Effector memory CD8-positive, alpha-beta T cell (primary cell): ENCODE measurements at regions not wholly inside any gene's neighbourhood (a gene's known extent, or its start where the extent isn't known, plus 50 kb on each side); places are given as distances from the start of the nearest gene placed in this dataset.

Experiments
- ATAC-seq: fragments of 150-1000 bp; cut with Tn5 transposase; replicated peaks from 2 replicates; pipeline ENCODE4 v1.10.0; 2021; ENCODE audit warnings: mild to moderate bottlenecking, moderate library complexity
- DNase-seq, 3 experiments: peaks; one replicate each; pipeline ENCODE4 v3.0.0; 2021
- H3K27ac Mint-ChIP-seq, 2 donors: one replicate each; pipeline ENCODE4 v1.8.0; 2022; ENCODE audit warnings: mild to moderate bottlenecking in 2 of 2, mixed read lengths in 2 of 2, moderate library complexity in 2 of 2
- H3K27me3 Mint-ChIP-seq, 2 donors: one replicate each; pipeline ENCODE4 v1.8.0; 2022; ENCODE audit warnings: mixed read lengths in 2 of 2
- H3K36me3 Mint-ChIP-seq: one replicate; pipeline ENCODE4 v1.8.0; 2022; ENCODE audit warnings: mild to moderate bottlenecking, moderate library complexity, mixed read lengths; ENCODE audit not compliant: insufficient read depth
- H3K4me1 Mint-ChIP-seq, 2 donors: one replicate each; pipeline ENCODE4 v1.8.0; 2022; ENCODE audit warnings: low read depth in 2 of 2, mixed read lengths in 2 of 2
- H3K4me3 Mint-ChIP-seq, 2 donors: one replicate each; pipeline ENCODE4 v1.8.0; 2022; ENCODE audit warnings: mild to moderate bottlenecking in 2 of 2, mixed read lengths in 2 of 2, moderate library complexity in 2 of 2
- H3K9me3 Mint-ChIP-seq, 2 donors: one replicate each; pipeline ENCODE4 v1.8.0; 2022; ENCODE audit warnings: mixed read lengths in 2 of 2

DNA sequence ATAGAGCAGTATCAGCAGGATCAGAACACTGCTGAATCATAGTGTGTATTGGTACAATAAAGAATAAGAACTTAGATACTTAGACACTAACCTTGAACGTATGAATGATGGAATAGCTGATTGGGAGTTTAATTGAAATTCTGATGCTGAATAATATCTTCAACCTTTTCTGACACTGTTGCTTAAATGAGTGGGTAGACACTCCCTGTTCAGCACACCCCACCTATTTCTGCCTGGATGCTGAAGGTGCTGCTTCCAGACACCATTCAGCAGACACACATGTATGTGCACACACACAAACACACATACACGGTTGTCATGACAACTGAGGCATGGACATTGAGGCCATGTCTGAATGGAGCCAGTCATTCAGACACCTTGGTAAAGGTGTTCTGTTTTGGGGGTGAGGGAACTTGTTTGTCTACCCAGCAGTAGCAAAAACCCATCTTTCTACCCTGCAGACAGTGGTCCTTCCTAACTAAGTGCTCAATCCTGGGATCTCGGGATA is 54.3 kb downstream of the TMEM215 start:
- Mint-ChIP-seq H3K36me3 (no peaks in the 10 kb centered on the region), H3K27me3 (peaks cover 3 to 44% of the 10 kb centered on the region in 2 donors), H3K27ac (no peak overlapping the region), H3K4me1 (no peaks in the 10 kb centered on the region), H3K4me3 (no peak overlapping the region), H3K9me3 (no peaks in the 10 kb centered on the region)
- ATAC-seq, result no peak
- no peak for DNase-seq

DNA sequence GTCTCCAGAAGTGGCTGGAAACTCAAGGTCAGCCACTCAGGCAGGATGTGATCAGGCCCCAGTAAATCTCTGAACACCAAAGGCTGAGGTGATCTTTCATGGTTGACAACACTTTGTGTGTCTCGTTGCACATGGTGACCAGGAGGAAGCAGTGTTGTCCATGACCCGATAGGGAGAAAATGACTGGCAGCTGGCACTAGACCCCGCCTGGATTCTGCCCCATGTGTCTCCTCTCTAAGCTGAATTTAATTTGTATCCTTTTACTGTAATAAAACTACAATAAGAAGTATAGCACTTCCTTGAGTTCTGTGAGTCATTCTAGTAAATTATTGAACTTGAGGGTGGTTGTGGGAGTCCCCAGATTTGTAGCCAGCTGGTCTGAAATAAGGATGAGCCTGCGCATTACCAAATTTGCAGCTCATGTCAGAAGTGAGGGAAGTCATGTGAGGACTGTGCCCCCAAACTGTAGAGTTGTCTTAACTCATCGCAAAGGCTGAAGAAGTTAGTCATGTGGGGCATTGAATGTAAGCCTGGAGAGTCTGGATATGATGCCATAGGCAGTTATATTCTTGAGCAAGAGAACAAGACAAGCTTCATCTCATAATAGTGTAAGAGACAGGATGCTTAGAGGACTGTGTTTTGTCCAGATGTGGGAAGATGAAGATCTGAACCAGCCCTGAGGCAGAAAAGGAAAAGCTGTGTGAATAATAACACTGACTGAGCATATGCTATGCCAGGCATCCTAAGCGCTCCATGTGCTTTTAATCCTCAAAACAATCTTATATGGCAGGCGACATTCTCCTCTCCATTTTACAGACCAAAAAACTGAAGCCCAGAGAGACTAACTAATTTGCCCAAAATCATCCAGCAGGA is 55.9 kb downstream of the TMEM215 start:
- peaks cover 13 to 60% of the 10 kb centered on the region in 2 donors for H3K27me3 Mint-ChIP-seq
- no peak for DNase-seq

DNA sequence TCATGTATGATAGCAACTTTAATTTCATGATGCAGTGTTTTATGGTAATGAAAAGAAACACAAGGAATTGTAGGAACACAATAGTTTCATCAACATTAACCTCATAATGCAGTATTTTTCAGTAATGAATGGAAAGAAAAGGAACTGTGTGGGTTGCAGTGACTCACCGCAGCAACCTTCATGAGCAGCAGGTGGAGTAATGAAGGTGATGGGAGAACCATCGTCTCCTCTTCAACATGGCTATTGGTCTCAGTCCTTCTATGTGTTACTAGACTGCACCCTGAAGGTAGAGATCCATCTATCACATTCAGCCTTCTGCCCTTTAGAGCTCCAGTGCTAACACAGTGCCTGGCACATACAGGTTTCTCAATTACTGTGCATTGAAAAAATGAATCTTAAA is 58.0 kb downstream of the TMEM215 start:
- Mint-ChIP-seq H3K4me1 (no peaks in the 10 kb centered on the region), H3K4me3 (no peak overlapping the region), H3K36me3 (no peaks in the 10 kb centered on the region), H3K27ac (no peak overlapping the region), H3K27me3 (peaks cover 30 to 62% of the 10 kb centered on the region in 2 donors), H3K9me3 (peaks cover 0 to 7% of the 10 kb centered on the region in 2 donors)
- DNase-seq (no peak), ATAC-seq (no peak)

More for the DNA sequence above, 55.9 kb downstream of the TMEM215 start:
- Mint-ChIP-seq H3K4me1 (no peaks in the 10 kb centered on the region), H3K4me3 (no peak overlapping the region), H3K36me3 (no peaks in the 10 kb centered on the region), H3K27ac (no peak overlapping the region), H3K9me3 (no peaks in the 10 kb centered on the region)
- no peak for ATAC-seq

DNA sequence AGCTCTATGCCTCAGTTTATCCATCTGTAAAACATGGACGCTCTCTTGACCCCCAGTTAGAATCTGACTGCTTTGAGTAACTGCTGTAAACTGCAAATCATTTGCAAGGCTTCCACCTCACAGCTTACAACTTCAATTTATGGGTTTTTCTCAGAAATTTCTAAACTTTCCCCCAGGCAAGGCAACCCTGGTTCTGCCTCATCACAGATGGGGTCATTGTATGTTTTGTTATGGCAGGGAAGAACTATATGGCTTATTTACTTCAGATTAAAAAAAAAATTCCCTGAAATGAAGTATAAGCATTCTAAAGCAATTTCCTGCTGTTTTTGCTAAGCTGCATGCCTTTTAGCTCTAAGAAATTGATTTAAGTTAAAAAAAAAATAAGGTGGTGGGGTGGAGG is 60.0 kb downstream of the TMEM215 start:
- H3K9me3 Mint-ChIP-seq, result peaks cover 0 to 7% of the 10 kb centered on the region in 2 donors
- H3K4me3 Mint-ChIP-seq, result no peak overlapping the region
- H3K27me3 Mint-ChIP-seq, result peaks cover 45 to 67% of the 10 kb centered on the region in 2 donors
- no peaks in the 10 kb centered on the region for H3K4me1 Mint-ChIP-seq
- no peak for DNase-seq
- no peak for ATAC-seq
- no peaks in the 10 kb centered on the region for H3K36me3 Mint-ChIP-seq
- H3K27ac Mint-ChIP-seq, result no peak overlapping the region

DNA sequence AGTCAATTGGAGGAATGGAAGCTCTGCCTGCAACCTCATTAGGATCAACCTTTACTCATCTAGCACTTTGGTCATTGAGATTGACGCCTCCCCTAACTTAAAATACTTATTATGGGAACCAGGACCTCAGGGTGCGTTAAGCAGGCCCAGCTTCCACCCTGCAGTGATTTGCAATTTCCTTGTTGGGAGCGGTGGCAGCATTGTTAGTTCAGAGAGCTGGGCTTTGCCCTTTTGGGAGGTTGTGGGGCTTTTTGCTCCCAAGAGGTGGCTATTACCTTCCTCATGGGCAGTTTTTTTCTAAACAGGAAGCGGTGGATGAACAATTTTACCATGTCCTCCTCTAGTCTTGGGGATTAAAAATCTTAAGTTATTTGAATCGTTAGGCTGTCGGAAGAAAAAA is 60.9 kb downstream of the TMEM215 start:
- Mint-ChIP-seq H3K9me3 (peaks cover 0 to 7% of the 10 kb centered on the region in 2 donors), H3K4me3 (no peak overlapping the region), H3K27ac (no peak overlapping the region), H3K4me1 (no peaks in the 10 kb centered on the region), H3K36me3 (no peaks in the 10 kb centered on the region), H3K27me3 (peaks cover 54 to 72% of the 10 kb centered on the region in 2 donors)
- DNase-seq, result no peak
- no peak for ATAC-seq

DNA sequence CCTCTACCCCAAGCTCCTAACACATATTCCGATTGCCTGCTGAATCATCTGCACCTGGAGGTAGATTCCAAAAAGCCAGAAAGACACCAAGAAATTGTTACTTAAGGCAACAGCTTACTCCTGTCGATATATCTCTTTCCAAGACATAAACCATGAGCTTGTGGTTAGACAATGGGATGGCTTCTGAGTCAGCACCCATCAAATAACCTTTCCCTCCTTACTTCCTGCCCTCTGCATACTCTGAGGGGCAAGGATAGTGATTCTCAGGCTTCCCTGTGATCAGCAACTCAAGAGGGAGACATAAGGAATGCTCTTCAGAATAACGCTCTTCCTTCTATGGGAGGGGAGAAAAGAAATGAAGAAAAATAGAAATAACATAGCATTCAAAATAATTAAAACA is 70.9 kb downstream of the TMEM215 start:
- no peaks in the 10 kb centered on the region for H3K36me3 Mint-ChIP-seq
- ATAC-seq, result no peak
- no peak overlapping the region for H3K4me3 Mint-ChIP-seq
- H3K27me3 Mint-ChIP-seq, result peaks cover 18 to 27% of the 10 kb centered on the region in 2 donors
- H3K4me1 Mint-ChIP-seq, result no peaks in the 10 kb centered on the region
- H3K27ac Mint-ChIP-seq, result no peak overlapping the region
- DNase-seq, result no peak
- no peaks in the 10 kb centered on the region for H3K9me3 Mint-ChIP-seq

DNA sequence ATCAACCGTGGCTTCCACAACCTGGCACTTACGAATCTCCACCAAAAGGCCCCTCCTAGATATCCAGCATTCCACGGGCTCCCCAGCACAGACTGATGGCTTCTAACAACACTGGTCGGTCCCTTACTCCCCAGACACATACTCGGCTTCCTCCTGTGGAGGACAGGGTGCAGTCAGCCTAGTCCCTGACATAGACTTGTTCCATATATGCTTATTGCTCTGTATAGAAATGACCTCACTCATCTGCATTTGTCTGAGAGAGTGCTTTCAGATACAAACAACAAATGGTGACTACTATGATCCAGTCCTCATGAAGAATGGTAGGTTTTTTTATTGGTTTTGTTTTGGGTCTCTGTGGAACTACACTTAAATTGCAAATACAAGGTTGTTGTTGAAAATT is 72.4 kb downstream of the TMEM215 start:
- H3K4me1 Mint-ChIP-seq, result no peaks in the 10 kb centered on the region
- H3K27ac Mint-ChIP-seq, result no peak overlapping the region
- no peaks in the 10 kb centered on the region for H3K36me3 Mint-ChIP-seq
- H3K4me3 Mint-ChIP-seq, result no peak overlapping the region
- no peak for DNase-seq
- no peaks in the 10 kb centered on the region for H3K9me3 Mint-ChIP-seq
- peaks cover 20 to 27% of the 10 kb centered on the region in 2 donors for H3K27me3 Mint-ChIP-seq
- ATAC-seq, result no peak

DNA sequence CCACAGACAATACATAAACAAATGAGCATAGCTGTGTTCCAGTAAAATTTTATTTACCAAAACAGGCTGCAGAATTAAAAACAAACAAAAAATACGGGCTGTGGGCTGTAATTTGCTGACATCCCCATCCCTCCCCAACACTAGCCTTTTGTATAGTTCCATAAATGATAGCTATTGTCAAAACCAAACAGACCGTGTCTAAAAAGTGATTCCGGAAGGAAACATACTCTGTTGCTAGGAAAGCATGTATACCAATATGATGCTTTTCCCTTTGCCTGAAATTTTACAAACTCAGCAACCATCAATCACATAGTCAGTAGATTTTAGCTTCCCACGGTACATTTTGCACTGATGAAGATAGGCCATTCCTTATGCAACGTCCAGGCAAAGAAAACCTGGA is 80.0 kb downstream of the TMEM215 start:
- Mint-ChIP-seq H3K9me3 (no peaks in the 10 kb centered on the region), H3K27me3 (peaks cover 19 to 44% of the 10 kb centered on the region in 2 donors)

DNA sequence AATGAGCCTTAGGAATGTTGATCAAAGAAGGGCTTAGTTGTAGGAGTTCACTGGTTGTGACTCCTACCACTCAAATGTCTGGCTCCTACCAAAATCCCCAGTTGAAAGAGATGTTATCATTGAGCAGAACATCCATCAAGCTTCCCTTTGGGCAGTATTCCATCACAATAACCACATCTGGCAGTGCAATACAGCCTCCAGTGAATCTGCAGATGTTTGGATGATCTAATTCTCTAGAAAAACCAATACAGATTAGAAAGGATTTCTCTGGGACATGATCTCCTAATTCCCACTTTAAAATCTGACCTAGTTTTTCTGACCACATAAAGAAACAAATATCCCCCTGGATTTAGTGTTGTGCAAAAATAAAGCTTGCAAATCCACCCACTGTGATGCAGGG is 81.6 kb downstream of the TMEM215 start:
- H3K27me3 Mint-ChIP-seq, result peaks cover 11 to 39% of the 10 kb centered on the region in 2 donors
- H3K27ac Mint-ChIP-seq, result no peak overlapping the region
- no peaks in the 10 kb centered on the region for H3K4me1 Mint-ChIP-seq
- no peak overlapping the region for H3K4me3 Mint-ChIP-seq
- ATAC-seq, result no peak
- H3K36me3 Mint-ChIP-seq, result no peaks in the 10 kb centered on the region
- no peak for DNase-seq
- H3K9me3 Mint-ChIP-seq, result no peaks in the 10 kb centered on the region

More for the DNA sequence above, 80.0 kb downstream of the TMEM215 start:
- Mint-ChIP-seq H3K4me1 (no peaks in the 10 kb centered on the region), H3K27ac (no peak overlapping the region), H3K4me3 (no peak overlapping the region), H3K36me3 (no peaks in the 10 kb centered on the region)
- DNase-seq, result no peak
- no peak for ATAC-seq

DNA sequence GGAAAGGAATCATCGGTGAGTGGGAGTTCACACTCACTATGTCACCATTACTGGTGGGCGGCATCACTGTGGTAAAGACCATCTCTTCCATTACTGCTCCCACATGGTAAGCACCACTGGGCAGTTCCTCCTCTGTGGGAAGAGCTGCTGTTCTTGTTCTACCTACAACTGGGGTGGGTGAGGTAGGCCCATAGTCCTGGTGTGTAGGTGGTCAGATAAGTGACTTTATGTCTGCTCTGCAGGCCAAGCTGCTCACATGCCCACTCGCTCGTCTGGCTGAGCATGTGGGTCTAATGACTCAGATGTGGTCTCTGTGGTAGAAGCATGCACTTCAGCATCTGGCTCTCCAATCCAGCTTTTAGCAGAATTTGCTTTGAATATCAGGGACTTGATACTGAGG is 82.9 kb downstream of the TMEM215 start:
- ATAC-seq (no peak), DNase-seq (no peak)
- H3K27me3 Mint-ChIP-seq, result peaks cover 11 to 45% of the 10 kb centered on the region in 2 donors
- no peaks in the 10 kb centered on the region for H3K36me3 Mint-ChIP-seq
- H3K27ac Mint-ChIP-seq, result no peak overlapping the region
- no peaks in the 10 kb centered on the region for H3K4me1 Mint-ChIP-seq
- H3K9me3 Mint-ChIP-seq, result no peaks in the 10 kb centered on the region
- no peak overlapping the region for H3K4me3 Mint-ChIP-seq

DNA sequence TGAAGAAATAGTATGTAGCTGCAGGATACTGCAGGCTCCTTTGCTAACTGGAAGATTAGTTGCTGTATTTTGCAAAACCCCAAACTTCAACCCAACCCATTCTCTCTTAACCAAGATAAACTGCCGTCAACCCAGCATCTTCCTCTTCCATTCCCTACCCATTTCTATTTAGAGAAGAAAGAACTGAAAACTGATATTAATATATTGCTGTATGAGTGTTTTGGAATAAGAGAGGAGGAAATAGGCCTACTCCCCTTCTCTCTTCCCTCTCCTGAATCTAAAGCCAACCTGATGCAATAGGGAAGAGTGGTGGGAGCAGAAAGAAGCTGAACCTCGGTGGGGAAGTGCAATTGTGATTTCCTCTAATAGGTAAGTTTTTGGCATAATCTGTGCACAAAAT is 83.7 kb downstream of the TMEM215 start:
- Mint-ChIP-seq H3K27ac (no peak overlapping the region), H3K36me3 (no peaks in the 10 kb centered on the region), H3K4me3 (no peak overlapping the region), H3K4me1 (no peaks in the 10 kb centered on the region), H3K9me3 (no peaks in the 10 kb centered on the region), H3K27me3 (peaks cover 11 to 45% of the 10 kb centered on the region in 2 donors)
- DNase-seq, result no peak
- no peak for ATAC-seq

DNA sequence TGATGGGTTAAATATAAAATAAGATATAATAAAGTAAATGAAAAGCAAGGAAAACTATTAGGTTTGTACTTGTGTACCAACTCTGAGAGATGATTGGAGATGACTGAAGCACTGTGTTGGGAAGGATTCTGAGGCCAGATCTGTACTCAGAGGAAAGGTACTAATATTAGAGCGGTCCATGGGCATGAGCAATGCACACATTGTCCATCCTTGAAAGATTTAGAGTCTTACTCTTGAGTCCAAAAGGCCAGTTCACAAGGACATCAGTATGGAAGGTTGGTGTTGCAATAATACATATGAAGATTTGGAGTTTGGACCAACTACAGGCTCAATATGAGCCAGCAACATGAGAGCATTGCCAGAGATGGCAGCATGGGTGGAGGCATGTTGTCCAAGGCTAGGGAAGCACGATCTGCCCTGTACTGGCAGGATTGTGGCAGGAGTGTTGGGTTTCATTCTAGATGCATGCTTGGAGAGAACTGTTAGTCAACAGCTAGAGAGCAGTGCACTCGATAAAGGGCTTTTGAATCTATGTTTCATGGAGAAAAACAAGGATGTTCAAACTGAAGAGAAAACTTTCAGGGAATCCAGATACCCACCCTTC is 84.4 kb downstream of the TMEM215 start:
- ATAC-seq (no peak), DNase-seq (no peak)
- H3K4me1 Mint-ChIP-seq, result no peaks in the 10 kb centered on the region
- peaks cover 11 to 45% of the 10 kb centered on the region in 2 donors for H3K27me3 Mint-ChIP-seq
- H3K9me3 Mint-ChIP-seq, result no peaks in the 10 kb centered on the region
- H3K36me3 Mint-ChIP-seq, result no peaks in the 10 kb centered on the region
- H3K4me3 Mint-ChIP-seq, result no peak overlapping the region
- H3K27ac Mint-ChIP-seq, result no peak overlapping the region

DNA sequence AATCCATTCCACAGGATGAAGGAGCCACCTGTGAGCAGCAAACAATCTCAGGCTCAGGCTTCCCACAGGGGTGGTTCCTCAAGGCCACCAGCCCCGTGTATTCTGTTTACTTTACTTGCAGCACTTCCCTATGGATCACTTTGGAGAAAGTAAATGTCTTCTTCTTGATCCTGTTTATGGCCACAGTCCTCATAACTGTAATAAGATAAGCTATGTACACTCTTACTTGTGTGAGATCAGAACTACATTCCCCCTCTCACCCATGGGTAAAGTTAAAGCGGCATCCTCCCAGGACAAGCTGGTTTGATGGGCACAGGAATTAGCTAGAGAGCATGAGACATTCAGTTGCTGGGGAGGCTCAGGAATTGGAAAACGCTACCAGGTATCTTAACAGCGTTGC is 86.1 kb downstream of the TMEM215 start:
- H3K36me3 Mint-ChIP-seq, result no peaks in the 10 kb centered on the region
- ATAC-seq (no peak), DNase-seq (no peak)
- no peaks in the 10 kb centered on the region for H3K9me3 Mint-ChIP-seq
- peaks cover 17 to 47% of the 10 kb centered on the region in 2 donors for H3K27me3 Mint-ChIP-seq
- no peak overlapping the region for H3K4me3 Mint-ChIP-seq
- H3K27ac Mint-ChIP-seq, result no peak overlapping the region
- H3K4me1 Mint-ChIP-seq, result no peaks in the 10 kb centered on the region

DNA sequence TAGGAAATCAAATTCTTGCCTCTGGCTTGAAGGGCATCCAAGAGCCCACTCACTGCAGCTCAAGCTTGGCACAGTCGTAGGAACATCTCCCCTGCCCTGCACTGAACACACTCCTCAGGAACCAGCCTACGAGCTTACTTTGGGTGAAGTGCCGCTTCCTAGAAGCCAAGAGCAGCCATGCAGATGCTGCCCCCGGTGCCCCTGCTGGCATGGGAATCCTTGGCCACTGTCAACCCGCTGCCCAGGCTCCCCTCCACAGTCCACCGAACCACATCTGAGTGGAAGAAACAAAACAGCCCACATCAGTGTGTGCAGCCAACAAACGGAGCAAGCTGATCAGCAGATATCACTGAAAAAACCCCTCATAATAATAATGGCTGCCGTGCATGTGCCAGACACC is 89.8 kb downstream of the TMEM215 start:
- peaks cover 12 to 44% of the 10 kb centered on the region in 2 donors for H3K27me3 Mint-ChIP-seq

More for the DNA sequence above, 89.8 kb downstream of the TMEM215 start:
- H3K36me3 Mint-ChIP-seq, result no peaks in the 10 kb centered on the region
- DNase-seq (no peak), ATAC-seq (no peak)
- no peak overlapping the region for H3K4me3 Mint-ChIP-seq
- peaks cover 0 to 3% of the 10 kb centered on the region in 2 donors for H3K4me1 Mint-ChIP-seq
- no peaks in the 10 kb centered on the region for H3K9me3 Mint-ChIP-seq
- H3K27ac Mint-ChIP-seq, result no peak overlapping the region
